SU-DHL-6 (cell line): ENCODE measurements at regions not wholly inside any gene's neighbourhood (a gene's known extent, or its start where the extent isn't known, plus 50 kb on each side); places are given as distances from the start of the nearest gene placed in this dataset.

Source experiments
- H2AFZ ChIP-seq: fragments of 200-600 bp; sonication (generic); 2 replicates; pipeline ENCODE4 v1.6.1; 2014; ENCODE audit warnings: low read depth, mild to moderate bottlenecking, moderate library complexity, mixed read lengths, antibody characterized with exemption, low read length; ENCODE audit not compliant: severe bottlenecking
- H3F3A ChIP-seq: fragments of 200-600 bp; shearing (Covaris generic); 2 replicates; pipeline ENCODE4 v1.6.0; 2016; ENCODE audit warnings: antibody characterized with exemption, mild to moderate bottlenecking; ENCODE audit not compliant: insufficient read depth
- H3K27ac ChIP-seq: fragments of 200-600 bp; sonication (generic); 2 replicates; pipeline ENCODE4 v1.5.1; 2016; ENCODE audit warnings: low read depth, mild to moderate bottlenecking, low read length, moderate library complexity, mixed read lengths
- H3K27me3 ChIP-seq: fragments of 200-600 bp; sonication (generic), shearing (Covaris generic); 2 replicates; pipeline ENCODE4 v1.6.0; 2014; ENCODE audit warnings: mild to moderate bottlenecking, low read length
- H3K36me3 ChIP-seq: fragments of 200-600 bp; sonication (generic); 2 replicates; pipeline ENCODE4 v1.6.1; 2014; ENCODE audit warnings: mild to moderate bottlenecking, low read length, mixed read lengths
- H3K4me2 ChIP-seq: fragments of 300-600, 200-600 bp; shearing (Covaris generic), sonication (generic); 2 replicates; pipeline ENCODE4 v1.6.0; 2014; ENCODE audit warnings: low read length, low read depth, mild to moderate bottlenecking; ENCODE audit not compliant: poor library complexity, severe bottlenecking
- H3K4me3 ChIP-seq: fragments of 200-600 bp; sonication (generic); 2 replicates; pipeline ENCODE4 v1.5.1; 2014; ENCODE audit warnings: antibody characterized with exemption, low read length, mild to moderate bottlenecking, mixed read lengths; ENCODE audit not compliant: insufficient read depth, poor library complexity, severe bottlenecking
- H3K79me2 ChIP-seq: fragments of 200-600 bp; sonication (generic); 2 replicates; pipeline ENCODE4 v1.6.1; 2014; ENCODE audit warnings: mild to moderate bottlenecking, low read length, moderate library complexity; ENCODE audit not compliant: insufficient read depth
- H3K9ac ChIP-seq: fragments of 200-600 bp; sonication (generic); 2 replicates; pipeline ENCODE4 v1.7.0; 2014; ENCODE audit warnings: mild to moderate bottlenecking, low read length
- H3K9me2 ChIP-seq: fragments of 200-600 bp; sonication (generic); replicated peaks from 2 replicates; pipeline ENCODE4 v1.6.1; 2014; ENCODE audit warnings: low read length; ENCODE audit not compliant: insufficient read depth
- H3K9me3 ChIP-seq: fragments of 200-600 bp; sonication (generic); 2 replicates; pipeline ENCODE4 v1.6.1; 2014; ENCODE audit warnings: low read length, mixed read lengths; ENCODE audit not compliant: insufficient read depth
- H4K20me1 ChIP-seq: fragments of 200-600 bp; sonication (generic); 2 replicates; pipeline ENCODE4 v1.6.1; 2014; ENCODE audit warnings: low read depth, mild to moderate bottlenecking, antibody characterized with exemption, low read length, moderate library complexity, mixed read lengths
- CTCF ChIP-seq: fragments of 200-600 bp; sonication (generic); IDR thresholded peaks from one replicate; pipeline ENCODE4 v1.5.1; 2017; ENCODE audit warnings: antibody characterized with exemption, mild to moderate bottlenecking, low read length, moderate library complexity; ENCODE audit not compliant: insufficient read depth, poor library complexity, severe bottlenecking
- EZH2phosphoT487 ChIP-seq: fragments of 200-600 bp; sonication (generic), shearing (Covaris generic); conservative IDR thresholded peaks from 2 replicates; pipeline ENCODE4 v1.6.1; 2018; ENCODE audit warnings: mild to moderate bottlenecking, antibody characterized with exemption, low read length, moderate library complexity, mixed read lengths

GRCh38 chr6:84445068-84445467 lies 217.6 kb upstream of the CEP162 start:
- no peak overlapping the region for H3K9ac ChIP-seq
- H3K27ac ChIP-seq, result no peak overlapping the region
- H3K27me3 ChIP-seq, result no peaks in the 10 kb centered on the region
- H3K79me2 ChIP-seq, result no peaks in the 10 kb centered on the region
- no peak overlapping the region for H3K4me2 ChIP-seq
- TF ChIP-seq EZH2phosphoT487 (no peak), CTCF (no peak)
- H3K36me3 ChIP-seq, result no peaks in the 10 kb centered on the region
- H3F3A ChIP-seq, result no peaks in the 10 kb centered on the region
- no peak overlapping the region for H3K4me3 ChIP-seq
- no peak overlapping the region for H2AFZ ChIP-seq
- no peaks in the 10 kb centered on the region for H3K9me2 ChIP-seq
- H3K9me3 ChIP-seq, result no peaks in the 10 kb centered on the region
- no peaks in the 10 kb centered on the region for H4K20me1 ChIP-seq

GRCh38 chr6:84442208-84442607 lies 214.8 kb upstream of the CEP162 start:
- H2AFZ ChIP-seq, result no peak overlapping the region
- H3K27ac ChIP-seq, result no peak overlapping the region
- no peaks in the 10 kb centered on the region for H3K79me2 ChIP-seq
- H3K4me3 ChIP-seq, result no peak overlapping the region
- no peaks in the 10 kb centered on the region for H3K27me3 ChIP-seq
- TF ChIP-seq CTCF (no peak), EZH2phosphoT487 (no peak)
- no peak overlapping the region for H3K4me2 ChIP-seq
- no peaks in the 10 kb centered on the region for H4K20me1 ChIP-seq
- no peaks in the 10 kb centered on the region for H3F3A ChIP-seq
- H3K9me3 ChIP-seq, result no peaks in the 10 kb centered on the region
- no peaks in the 10 kb centered on the region for H3K9me2 ChIP-seq
- H3K36me3 ChIP-seq, result no peaks in the 10 kb centered on the region
- H3K9ac ChIP-seq, result no peak overlapping the region

GRCh38 chr6:84441456-84441855 lies 214.0 kb upstream of the CEP162 start:
- H3F3A ChIP-seq, result no peaks in the 10 kb centered on the region
- H2AFZ ChIP-seq, result no peak overlapping the region
- no peaks in the 10 kb centered on the region for H3K27me3 ChIP-seq
- no peaks in the 10 kb centered on the region for H3K9me3 ChIP-seq
- no peaks in the 10 kb centered on the region for H3K79me2 ChIP-seq
- no peak overlapping the region for H3K4me3 ChIP-seq
- no peaks in the 10 kb centered on the region for H3K36me3 ChIP-seq
- TF ChIP-seq EZH2phosphoT487, result no peak
- no peak for TF ChIP-seq CTCF
- H4K20me1 ChIP-seq, result no peaks in the 10 kb centered on the region
- no peak overlapping the region for H3K4me2 ChIP-seq
- H3K9me2 ChIP-seq, result no peaks in the 10 kb centered on the region
- no peak overlapping the region for H3K9ac ChIP-seq
- no peak overlapping the region for H3K27ac ChIP-seq

- TF ChIP-seq CTCF (no peak), EZH2phosphoT487 (no peak)
- Histone ChIP-seq H3K4me2 (no peak overlapping the region), H3K9me3 (no peaks in the 10 kb centered on the region), H4K20me1 (no peaks in the 10 kb centered on the region), H3K27ac (no peak overlapping the region), H3K36me3 (no peaks in the 10 kb centered on the region), H2AFZ (no peak overlapping the region), H3K27me3 (no peaks in the 10 kb centered on the region), H3F3A (no peaks in the 10 kb centered on the region), H3K9me2 (no peaks in the 10 kb centered on the region), H3K79me2 (no peaks in the 10 kb centered on the region), H3K4me3 (no peak overlapping the region), H3K9ac (no peak overlapping the region)
These were observed 207.1 kb upstream of the CEP162 start for GRCh38 chr6:84434550-84434949.
